ENCODE measurements at regions not wholly inside any gene's neighbourhood (a gene's known extent, or its start where the extent isn't known, plus 50 kb on each side); places are given as distances from the start of the nearest gene placed in this dataset.

DNA sequence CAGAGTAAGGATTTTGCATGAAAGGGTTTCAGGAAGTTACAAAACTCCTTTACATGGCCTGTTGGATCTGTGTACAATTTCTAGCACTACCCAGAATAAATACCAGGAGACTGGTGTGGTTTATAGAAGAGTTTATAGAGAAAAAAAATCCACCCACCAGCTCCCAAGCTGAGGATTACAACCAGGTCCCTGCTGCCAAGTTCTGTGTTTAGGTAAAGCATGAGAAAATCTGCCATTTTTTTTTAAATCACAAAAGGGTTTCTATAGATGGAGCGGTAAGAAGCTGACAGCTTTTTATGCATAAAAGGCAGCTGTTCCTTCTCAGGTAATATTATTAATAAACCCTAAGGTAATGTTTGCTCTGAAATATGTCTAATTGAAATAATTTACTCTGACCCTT lies 545.4 kb upstream of the ZEB2 start:
- TF ChIP-seq CTCF (IDR thresholded peaks at IDR 0.05) = no peak
- TF ChIP-seq POLR2A (IDR thresholded peaks at IDR 0.05) = no peak

Data from suprapubic skin (tissue), 3 donors.